AG10803 (cell line): ENCODE measurements at regions not wholly inside any gene's neighbourhood (a gene's known extent, or its start where the extent isn't known, plus 50 kb on each side); places are given as distances from the start of the nearest gene placed in this dataset.

ENCODE experiments used
- DNase-seq: peaks from one replicate; pipeline ENCODE4 v3.0.0; 2010; ENCODE audit warnings: low read depth
- H3K4me3 ChIP-seq: 2 replicates; pipeline ENCODE4 v1.5.1; 2011; ENCODE audit warnings: mild to moderate bottlenecking, low read length, control low read depth
- CTCF ChIP-seq: conservative IDR thresholded peaks from 2 replicates; pipeline ENCODE4 v1.5.1; 2011; ENCODE audit warnings: mild to moderate bottlenecking, low read length, control low read depth, inconsistent platforms

GRCh38 chr6:4608361-4609115 lies 167.7 kb upstream of the CDYL start:
- H3K4me3 ChIP-seq = no peak overlapping the region
- no peak for TF ChIP-seq CTCF
- DNase-seq = no peak

GRCh38 chr6:4607793-4608192 lies 168.4 kb upstream of the CDYL start:
- no peak overlapping the region for H3K4me3 ChIP-seq
- TF ChIP-seq CTCF = no peak
- DNase-seq = no peak

GRCh38 chr6:4606821-4607704 lies 169.1 kb upstream of the CDYL start:
- DNase-seq = peak; percentile 77
- no peak for TF ChIP-seq CTCF
- H3K4me3 ChIP-seq = no peak overlapping the region

GRCh38 chr6:4606016-4606415 lies 170.2 kb upstream of the CDYL start:
- TF ChIP-seq CTCF = no peak
- DNase-seq = no peak
- no peak overlapping the region for H3K4me3 ChIP-seq

- TF ChIP-seq CTCF = no peak
- no peak overlapping the region for H3K4me3 ChIP-seq
- peak; percentile 33 for DNase-seq
Measured at GRCh38 chr6:4603856-4604369, 172.3 kb upstream of the CDYL start.

GRCh38 chr6:4603291-4603690 lies 172.9 kb upstream of the CDYL start:
- no peak overlapping the region for H3K4me3 ChIP-seq
- peak; percentile 93 for DNase-seq
- no peak for TF ChIP-seq CTCF
